Stimulated activated naive CD8-positive, alpha-beta T cell treated with anti-CD3 and anti-CD28 coated beads, Interleukin-15, amount 100 ng/mL, for 72 hours (primary cell): ENCODE measurements at regions not wholly inside any gene's neighbourhood (a gene's known extent, or its start where the extent isn't known, plus 50 kb on each side); places are given as distances from the start of the nearest gene placed in this dataset.
A peak's percentile ranks its signal among the peaks of the same experiment; 100 is the strongest.
"Not testable (repeated sequence)": the region's sequence is repeated elsewhere in the genome, so short reads cannot be mapped to it uniquely, and the experiment has no call there.

Experiments used
- ATAC-seq: fragments of 150-1000 bp; cut with Tn5 transposase; 2 replicates; pipeline ENCODE4 v1.10.0; 2021; ENCODE audit warnings: mild to moderate bottlenecking, moderate library complexity
- DNase-seq, 2 donors: peaks; one replicate each; pipeline ENCODE4 v3.0.0; 2021 to 2022
- H3K27ac Mint-ChIP-seq, 2 donors: one replicate each; pipeline ENCODE4 v1.8.0; 2022; ENCODE audit warnings: mild to moderate bottlenecking in 2 of 2, mixed read lengths in 2 of 2, moderate library complexity in 2 of 2
- H3K27me3 Mint-ChIP-seq: one replicate; pipeline ENCODE4 v1.8.0; 2022; ENCODE audit warnings: mixed read lengths
- H3K4me1 Mint-ChIP-seq: one replicate; pipeline ENCODE4 v1.8.0; 2022; ENCODE audit warnings: mild to moderate bottlenecking, mixed read lengths
- H3K4me3 Mint-ChIP-seq, 2 donors: one replicate each; pipeline ENCODE4 v1.8.0; 2022; ENCODE audit warnings: mild to moderate bottlenecking in 2 of 2, mixed read lengths in 2 of 2, moderate library complexity in 1 of 2
- H3K9me3 Mint-ChIP-seq, 2 donors: one replicate each; pipeline ENCODE4 v1.8.0; 2022; ENCODE audit warnings: mixed read lengths in 2 of 2

GRCh38 chr15:68495981-68496705 lies 64.2 kb upstream of the ITGA11 start:
- no peak overlapping the region for H3K4me3 Mint-ChIP-seq
- H3K9me3 Mint-ChIP-seq = no peaks in the 10 kb centered on the region
- peaks cover 32% of the 10 kb centered on the region for H3K27me3 Mint-ChIP-seq
- no peaks in the 10 kb centered on the region for H3K4me1 Mint-ChIP-seq
- no peak for DNase-seq
- ATAC-seq = no peak
- H3K27ac Mint-ChIP-seq = no peak overlapping the region

GRCh38 chr15:68496751-68497150 lies 64.8 kb upstream of the ITGA11 start:
- H3K27ac Mint-ChIP-seq, ATAC-seq, H3K4me3 Mint-ChIP-seq, H3K9me3 Mint-ChIP-seq, H3K4me1 Mint-ChIP-seq, DNase-seq: not testable (repeated sequence)
- peaks cover 26% of the 10 kb centered on the region for H3K27me3 Mint-ChIP-seq

GRCh38 chr15:68497206-68497910 lies 65.4 kb upstream of the ITGA11 start:
- H3K4me3 Mint-ChIP-seq = no peak overlapping the region
- H3K9me3 Mint-ChIP-seq = no peaks in the 10 kb centered on the region
- ATAC-seq (no peak), DNase-seq (no peak)
- H3K4me1 Mint-ChIP-seq = no peaks in the 10 kb centered on the region
- peaks cover 22% of the 10 kb centered on the region for H3K27me3 Mint-ChIP-seq
- H3K27ac Mint-ChIP-seq = no peak overlapping the region

DNA sequence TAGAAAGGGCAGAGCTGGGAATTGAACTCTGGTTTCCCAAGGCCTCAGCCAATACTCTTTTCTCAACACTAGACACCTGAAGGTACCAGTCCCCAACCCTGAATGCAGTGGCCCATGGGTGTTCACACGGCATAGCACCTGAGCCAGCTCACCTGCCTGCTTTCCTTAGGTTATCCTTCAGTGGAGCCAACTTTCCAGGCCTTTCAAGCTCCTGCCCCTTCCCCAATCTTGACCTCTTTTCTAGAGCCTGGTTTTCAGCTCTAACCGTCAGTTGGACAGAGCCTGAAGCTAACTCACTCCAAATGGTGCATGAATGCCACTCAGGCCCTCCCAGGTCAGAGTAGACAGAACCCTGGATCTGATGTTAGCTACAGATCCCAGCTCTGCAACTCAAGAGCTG lies 66.1 kb upstream of the ITGA11 start:
- H3K27ac Mint-ChIP-seq = peak overlapping the region in 1 of 2 donors; percentile 31
- H3K9me3 Mint-ChIP-seq = no peaks in the 10 kb centered on the region
- no peak overlapping the region for H3K4me3 Mint-ChIP-seq
- ATAC-seq (no peak), DNase-seq (no peak)
- no peaks in the 10 kb centered on the region for H3K4me1 Mint-ChIP-seq
- H3K27me3 Mint-ChIP-seq = peaks cover 19% of the 10 kb centered on the region

- Mint-ChIP-seq H3K27me3 (peaks cover 3% of the 10 kb centered on the region), H3K4me3 (no peak overlapping the region), H3K4me1 (peaks cover 7% of the 10 kb centered on the region), H3K27ac (no peak overlapping the region), H3K9me3 (no peaks in the 10 kb centered on the region)
- DNase-seq (no peak), ATAC-seq (no peak)
Observed at GRCh38 chr15:68499620-68500312, 67.8 kb upstream of the ITGA11 start.

- peak overlapping the region; percentile 5 to 9 for H3K27ac Mint-ChIP-seq
- peaks cover 8% of the 10 kb centered on the region for H3K4me1 Mint-ChIP-seq
- no peaks in the 10 kb centered on the region for H3K9me3 Mint-ChIP-seq
- H3K27me3 Mint-ChIP-seq = peaks cover under 1% of the 10 kb centered on the region
- H3K4me3 Mint-ChIP-seq = no peak overlapping the region
- ATAC-seq = no peak
- DNase-seq = no peak
Observed at GRCh38 chr15:68500363-68501258, 68.6 kb upstream of the ITGA11 start.

DNA sequence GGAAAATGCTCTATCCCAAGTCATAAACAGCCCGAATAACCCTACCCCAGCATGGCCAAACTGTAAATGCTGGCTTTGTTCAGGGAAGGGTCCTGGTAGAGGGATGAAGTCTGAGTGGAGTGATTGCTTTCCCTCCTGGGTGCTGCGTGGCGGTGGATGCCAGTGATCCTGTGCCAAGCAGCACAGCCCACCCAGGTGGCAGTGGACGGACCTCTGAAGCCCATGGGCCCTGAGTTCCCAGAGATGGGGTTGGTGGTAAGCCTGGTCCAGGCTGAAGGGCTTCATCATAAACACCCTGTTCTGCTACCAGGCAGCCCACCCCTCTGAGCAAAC lies 69.3 kb upstream of the ITGA11 start:
- H3K27me3 Mint-ChIP-seq = peaks cover 6% of the 10 kb centered on the region
- H3K27ac Mint-ChIP-seq = no peak overlapping the region
- no peak for ATAC-seq
- no peak overlapping the region for H3K4me3 Mint-ChIP-seq
- peaks cover 8% of the 10 kb centered on the region for H3K4me1 Mint-ChIP-seq
- no peaks in the 10 kb centered on the region for H3K9me3 Mint-ChIP-seq
- DNase-seq = no peak

GRCh38 chr15:68501616-68502015 lies 69.7 kb upstream of the ITGA11 start:
- H3K4me3 Mint-ChIP-seq = no peak overlapping the region
- ATAC-seq = no peak
- peaks cover 9% of the 10 kb centered on the region for H3K27me3 Mint-ChIP-seq
- no peak for DNase-seq
- no peaks in the 10 kb centered on the region for H3K9me3 Mint-ChIP-seq
- H3K4me1 Mint-ChIP-seq = peaks cover 8% of the 10 kb centered on the region
- H3K27ac Mint-ChIP-seq = peak overlapping the region in 1 of 2 donors; percentile 7

DNA sequence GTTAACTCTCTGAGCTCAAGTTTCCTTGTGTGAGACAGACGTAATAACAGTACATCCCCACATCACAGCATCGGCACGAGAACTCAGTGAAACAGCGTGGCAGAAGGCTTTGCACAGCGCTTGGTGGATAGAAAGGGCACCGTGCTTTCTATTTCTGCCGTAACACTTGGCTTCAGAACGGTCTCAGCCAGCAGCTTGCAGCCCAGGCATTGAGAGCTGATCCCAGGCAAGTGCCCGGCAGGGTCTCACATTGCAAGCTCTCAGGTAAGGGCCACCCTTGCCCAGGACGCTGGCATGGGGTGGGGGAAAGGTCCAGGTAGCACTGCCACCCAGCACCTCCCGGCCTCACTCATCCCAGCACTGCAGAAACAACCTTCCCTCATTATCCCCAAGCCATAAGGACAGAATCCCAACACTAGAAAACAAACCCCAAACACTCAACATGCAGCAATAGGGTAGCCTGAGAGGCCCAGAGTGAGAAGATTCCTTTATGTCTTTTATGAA lies 70.5 kb upstream of the ITGA11 start:
- Mint-ChIP-seq H3K4me3 (no peak overlapping the region), H3K27me3 (peaks cover 9% of the 10 kb centered on the region), H3K9me3 (no peaks in the 10 kb centered on the region), H3K27ac (no peak overlapping the region), H3K4me1 (peaks cover 8% of the 10 kb centered on the region)
- DNase-seq (no peak), ATAC-seq (no peak)

GRCh38 chr15:68503213-68503612 lies 71.2 kb upstream of the ITGA11 start:
- Mint-ChIP-seq H3K27me3 (peaks cover 9% of the 10 kb centered on the region), H3K27ac (no peak overlapping the region), H3K9me3 (no peaks in the 10 kb centered on the region), H3K4me3 (no peak overlapping the region), H3K4me1 (peaks cover 8% of the 10 kb centered on the region)
- DNase-seq (no peak), ATAC-seq (no peak)

DNA sequence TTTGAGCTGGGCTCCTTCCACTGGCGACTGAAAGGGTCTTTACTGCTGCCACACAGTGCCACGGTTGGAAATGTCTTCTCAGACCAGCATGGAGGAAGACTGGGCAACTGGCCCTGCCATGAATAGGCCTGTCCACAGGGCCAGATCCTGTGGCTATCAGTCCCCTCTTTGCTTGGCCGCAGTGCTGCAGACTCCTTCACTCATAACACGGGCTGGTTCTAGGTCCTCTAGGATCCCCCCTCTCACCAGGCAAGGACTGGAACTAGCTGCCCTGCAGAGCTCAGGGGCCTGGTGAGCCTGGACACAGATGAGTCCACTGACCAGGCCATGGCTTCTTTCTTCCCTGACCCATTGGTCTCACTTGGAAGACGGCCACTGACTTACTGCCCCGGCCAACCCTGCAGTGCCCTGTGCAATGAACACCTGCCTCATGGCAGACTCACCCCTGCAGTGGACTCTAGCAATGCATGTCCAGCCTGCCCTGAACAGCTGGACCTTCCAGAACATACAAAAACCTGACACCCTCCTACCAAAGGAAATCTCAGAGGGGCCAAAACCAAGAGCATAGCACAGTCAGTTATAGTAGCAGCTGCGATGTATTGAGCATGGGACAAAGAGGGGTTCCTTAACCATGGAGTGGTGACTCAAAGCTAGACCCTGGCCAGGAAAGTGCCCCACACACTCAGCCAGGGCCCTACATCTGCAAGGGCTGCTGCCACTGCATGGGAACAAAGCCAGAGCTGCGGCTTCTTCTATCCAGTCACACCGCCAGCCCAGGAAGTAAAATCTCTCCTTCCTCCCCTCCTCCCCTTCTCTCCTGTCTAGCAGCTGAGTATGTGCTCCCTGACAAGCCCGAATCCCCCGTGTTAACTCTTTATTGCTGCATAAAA lies 72.1 kb upstream of the ITGA11 start:
- H3K4me3 Mint-ChIP-seq = no peak overlapping the region
- peaks cover 9% of the 10 kb centered on the region for H3K27me3 Mint-ChIP-seq
- DNase-seq = no peak
- no peak overlapping the region for H3K27ac Mint-ChIP-seq
- ATAC-seq = no peak
- H3K9me3 Mint-ChIP-seq = no peaks in the 10 kb centered on the region
- peaks cover 8% of the 10 kb centered on the region for H3K4me1 Mint-ChIP-seq

GRCh38 chr15:68504681-68505170 lies 72.8 kb upstream of the ITGA11 start:
- DNase-seq (no peak), ATAC-seq (peak; percentile 15)
- Mint-ChIP-seq H3K9me3 (no peaks in the 10 kb centered on the region), H3K27ac (no peak overlapping the region), H3K27me3 (peaks cover 9% of the 10 kb centered on the region), H3K4me1 (peaks cover 8% of the 10 kb centered on the region), H3K4me3 (no peak overlapping the region)

GRCh38 chr15:68506071-68506470 lies 72.7 kb upstream of the CORO2B start:
- Mint-ChIP-seq H3K4me3 (no peak overlapping the region), H3K27me3 (peaks cover 14% of the 10 kb centered on the region)
- ATAC-seq = no peak

DNA sequence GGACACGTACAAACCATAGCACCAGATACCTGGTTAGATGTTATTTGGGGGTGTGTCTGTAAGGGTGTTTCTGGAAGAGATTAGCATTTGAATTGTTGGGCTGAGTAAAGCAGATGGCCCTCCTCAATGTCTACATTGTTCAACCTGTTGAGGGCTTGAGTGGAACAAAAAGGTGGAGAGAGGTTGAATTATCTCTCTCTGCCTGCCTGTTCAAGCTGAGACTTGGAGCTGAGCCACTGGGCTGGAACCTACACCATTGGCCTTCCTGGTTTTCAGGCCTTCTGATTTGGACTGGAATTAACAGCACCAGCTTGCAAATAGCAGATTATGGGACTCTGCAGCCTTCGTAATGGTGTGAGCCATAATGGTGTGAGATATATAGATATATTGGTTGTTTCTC lies 71.3 kb upstream of the CORO2B start:
- H3K4me1 Mint-ChIP-seq = peaks cover 8% of the 10 kb centered on the region
- peaks cover 19% of the 10 kb centered on the region for H3K27me3 Mint-ChIP-seq
- peak overlapping the region in 1 of 2 donors; percentile 15 for H3K27ac Mint-ChIP-seq
- ATAC-seq (no peak), DNase-seq (no peak)
- H3K9me3 Mint-ChIP-seq = no peaks in the 10 kb centered on the region
- no peak overlapping the region for H3K4me3 Mint-ChIP-seq

More at GRCh38 chr15:68506071-68506470, 72.7 kb upstream of the CORO2B start:
- Mint-ChIP-seq H3K4me1 (peaks cover 8% of the 10 kb centered on the region), H3K27ac (no peak overlapping the region), H3K9me3 (no peaks in the 10 kb centered on the region)
- no peak for DNase-seq
